HG03558 (cell line): ENCODE measurements at regions not wholly inside any gene's neighbourhood (a gene's known extent, or its start where the extent isn't known, plus 50 kb on each side); places are given as distances from the start of the nearest gene placed in this dataset.

Source experiments
- ATAC-seq: cut with Tn5 transposase; IDR thresholded peaks from one replicate; pipeline ENCODE4 v1.9.1; 2021; ENCODE audit warnings: moderate number of reproducible peaks; ENCODE audit not compliant: unreplicated experiment; ENCODE audit errors: extremely low read depth

DNA sequence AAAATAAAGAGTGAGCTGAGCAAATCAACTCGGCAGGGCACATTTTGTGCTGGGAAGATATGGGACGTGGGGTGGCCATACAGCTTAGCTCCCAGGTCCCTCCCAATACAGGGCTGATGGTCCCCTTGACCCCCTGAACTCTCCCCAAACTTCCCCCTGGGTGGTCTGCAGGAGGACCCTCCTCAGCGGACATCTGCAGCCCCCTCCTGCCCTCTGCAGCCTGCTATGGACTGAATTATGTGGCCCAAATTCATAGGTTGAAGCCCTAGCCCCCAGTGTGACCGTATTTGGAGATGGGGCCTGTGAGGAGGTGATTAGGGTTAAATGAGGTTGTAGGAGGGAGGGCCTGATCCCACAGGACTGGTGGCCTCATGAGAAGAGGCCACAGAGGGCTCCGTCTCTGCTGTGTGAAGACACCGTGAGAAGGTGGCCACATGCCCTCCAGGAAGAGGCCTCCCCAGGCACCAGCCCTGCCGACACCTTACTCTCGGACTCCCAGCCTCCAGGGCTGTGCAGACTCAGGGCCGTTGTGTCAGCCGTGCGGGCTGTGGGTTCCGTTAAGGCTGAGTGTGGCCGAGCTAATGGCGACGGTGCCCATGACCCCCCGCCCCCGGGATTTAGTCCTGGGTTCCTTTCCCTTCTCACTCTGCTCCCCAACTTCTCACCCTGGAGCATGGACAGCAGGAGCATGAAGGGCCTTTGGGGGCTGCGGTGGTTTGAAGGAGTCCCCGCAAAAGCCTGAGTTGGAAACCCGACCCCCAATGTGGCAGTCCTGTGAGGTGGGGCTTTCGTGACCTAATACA lies 1042.8 kb downstream of the BRD1 start:
- no peak for ATAC-seq

DNA sequence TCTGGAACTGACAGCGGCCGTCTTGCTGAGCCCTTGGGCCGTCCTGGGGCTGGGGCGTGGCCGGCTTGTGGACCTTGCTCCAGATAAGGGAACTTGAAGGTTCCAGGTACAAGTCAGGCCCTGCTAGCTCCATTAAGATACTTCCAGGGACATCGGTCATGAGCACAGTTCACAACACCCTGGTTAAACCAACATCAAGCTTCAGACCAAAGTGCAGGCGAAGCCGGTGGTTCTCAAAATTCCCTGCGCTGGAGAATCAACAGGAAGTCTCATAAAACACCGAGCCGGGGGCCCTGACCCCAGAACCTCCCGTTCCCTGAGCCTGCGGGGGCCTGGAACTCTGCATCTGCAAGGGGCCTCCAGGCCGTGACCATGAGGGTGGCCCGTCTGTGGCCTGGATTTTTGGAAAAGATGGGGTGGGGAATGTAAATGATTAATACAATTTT lies 1043.8 kb downstream of the BRD1 start:
- no peak for ATAC-seq

DNA sequence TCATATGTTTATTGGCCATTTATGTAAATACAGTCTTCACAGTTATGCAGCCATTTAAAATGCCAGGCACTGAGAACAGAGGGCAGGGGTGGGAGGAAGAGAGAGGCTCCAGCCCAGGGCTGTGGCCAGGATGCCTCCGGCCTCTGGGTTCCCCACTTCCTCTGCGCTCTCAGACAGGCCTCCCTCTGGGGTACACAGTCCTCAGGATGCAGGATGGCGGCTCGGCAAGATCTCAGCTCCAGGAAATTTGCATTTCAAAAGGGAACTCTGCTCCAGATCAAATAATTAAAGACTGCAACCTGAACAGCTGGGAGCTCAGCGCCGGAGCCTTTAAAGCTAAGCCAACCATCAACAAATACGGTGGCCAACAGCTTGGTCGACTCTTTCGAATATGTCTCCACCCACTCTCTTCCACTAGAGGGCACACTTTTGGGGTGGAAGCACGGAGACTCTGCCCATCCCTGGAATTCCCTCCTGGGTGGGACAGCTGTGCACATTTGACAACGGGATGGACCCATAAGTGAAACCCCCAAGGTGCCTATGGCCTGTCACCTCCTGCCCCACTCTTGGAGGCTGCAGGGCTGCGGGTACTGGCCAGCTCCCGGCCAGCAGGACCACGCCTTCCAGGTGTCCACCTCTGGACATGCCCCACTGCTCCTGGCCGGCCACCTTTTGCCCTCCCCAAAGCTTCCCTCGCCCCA lies 1044.7 kb downstream of the BRD1 start:
- ATAC-seq: no peak

DNA sequence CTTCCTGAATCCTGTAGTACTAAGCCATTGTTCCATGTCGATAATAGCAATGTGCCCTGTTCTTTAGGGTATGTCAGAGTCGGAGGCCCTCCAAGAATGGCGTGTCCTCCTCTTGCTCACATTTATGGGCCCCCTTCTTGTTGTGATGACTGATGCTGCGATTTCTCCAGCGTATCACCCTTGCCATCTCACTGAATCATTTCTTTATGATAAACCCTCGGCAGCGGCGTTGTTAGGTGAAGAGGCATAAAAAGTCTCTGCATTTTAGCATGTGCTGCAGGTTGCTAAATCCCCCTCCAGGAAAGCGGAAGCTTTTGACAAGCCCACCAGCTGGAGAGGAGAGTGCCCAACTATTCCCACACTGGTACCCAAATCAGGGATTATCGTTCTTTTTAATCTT lies 1045.3 kb downstream of the BRD1 start:
- ATAC-seq: no peak

DNA sequence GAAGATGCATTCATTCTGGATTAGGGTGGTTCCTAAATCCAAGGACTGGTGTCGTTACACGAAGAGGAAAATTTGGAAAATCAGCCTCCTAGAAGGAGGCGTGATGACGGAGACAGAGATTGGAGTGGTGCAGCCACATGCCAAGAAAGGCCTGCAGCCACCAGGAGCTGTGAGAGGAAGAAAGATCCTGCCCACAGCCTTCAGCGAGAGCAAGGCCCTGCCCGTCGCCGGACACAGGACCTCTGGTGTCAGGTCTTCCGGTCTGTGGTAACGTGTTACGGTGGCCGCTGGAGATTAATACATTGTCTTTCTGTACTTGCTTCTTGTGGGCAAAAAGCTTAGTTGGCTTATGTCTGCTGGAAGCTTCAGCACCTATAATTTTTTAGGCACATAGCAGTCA lies 1045.8 kb downstream of the BRD1 start:
- ATAC-seq: no peak

DNA sequence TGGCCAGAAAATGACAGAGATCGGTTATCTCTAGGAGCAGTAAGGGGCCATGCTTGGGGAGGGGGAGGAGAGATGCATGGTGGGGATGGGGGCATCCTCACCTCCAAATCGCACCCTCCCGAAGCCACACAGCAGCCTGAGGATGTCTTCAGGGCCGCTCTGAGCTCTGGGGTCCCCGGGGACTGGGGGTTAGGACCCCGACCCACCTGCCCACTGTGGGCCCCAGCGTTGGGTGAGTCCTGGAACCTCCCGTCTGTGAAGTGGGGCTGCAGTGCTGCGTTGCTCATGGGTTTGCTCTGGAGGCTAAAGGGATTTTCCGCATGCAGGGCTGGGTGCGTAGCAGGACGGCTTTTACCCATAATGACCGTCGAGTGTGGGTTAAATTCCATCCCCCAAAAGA lies 1046.3 kb downstream of the BRD1 start:
- ATAC-seq: no peak

DNA sequence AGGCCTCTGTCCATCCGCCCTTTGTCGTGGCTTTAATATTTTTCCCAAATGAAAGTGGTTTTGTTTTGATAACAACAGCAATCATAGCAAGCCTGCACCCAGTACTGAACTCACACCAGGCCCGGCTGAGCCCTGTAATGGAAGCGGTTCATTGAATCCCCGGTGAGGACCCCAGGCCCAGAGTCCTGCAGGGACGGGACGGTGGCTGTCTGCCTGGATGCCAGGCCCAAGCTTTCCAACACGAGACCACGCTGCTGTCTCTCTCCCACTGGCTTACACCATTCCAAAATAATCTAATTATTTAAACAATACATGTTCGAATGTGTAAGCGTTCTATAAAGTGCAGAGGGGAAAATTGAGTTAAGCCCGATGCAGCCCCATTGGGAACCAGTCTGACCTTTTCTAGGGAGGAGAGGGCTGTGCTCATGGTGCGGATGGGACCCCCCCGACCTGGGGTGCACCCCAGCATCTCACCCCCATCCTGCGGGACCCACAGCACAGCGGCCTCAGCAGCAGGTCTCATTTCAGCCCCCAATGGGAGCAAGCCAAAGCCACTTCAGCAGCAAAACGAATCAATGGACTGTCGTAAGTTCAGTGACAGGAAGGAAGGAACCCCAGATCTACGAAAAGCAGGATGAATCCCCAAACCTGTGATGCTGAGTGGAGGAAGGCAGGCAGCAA lies 1046.9 kb downstream of the BRD1 start:
- ATAC-seq: no peak

DNA sequence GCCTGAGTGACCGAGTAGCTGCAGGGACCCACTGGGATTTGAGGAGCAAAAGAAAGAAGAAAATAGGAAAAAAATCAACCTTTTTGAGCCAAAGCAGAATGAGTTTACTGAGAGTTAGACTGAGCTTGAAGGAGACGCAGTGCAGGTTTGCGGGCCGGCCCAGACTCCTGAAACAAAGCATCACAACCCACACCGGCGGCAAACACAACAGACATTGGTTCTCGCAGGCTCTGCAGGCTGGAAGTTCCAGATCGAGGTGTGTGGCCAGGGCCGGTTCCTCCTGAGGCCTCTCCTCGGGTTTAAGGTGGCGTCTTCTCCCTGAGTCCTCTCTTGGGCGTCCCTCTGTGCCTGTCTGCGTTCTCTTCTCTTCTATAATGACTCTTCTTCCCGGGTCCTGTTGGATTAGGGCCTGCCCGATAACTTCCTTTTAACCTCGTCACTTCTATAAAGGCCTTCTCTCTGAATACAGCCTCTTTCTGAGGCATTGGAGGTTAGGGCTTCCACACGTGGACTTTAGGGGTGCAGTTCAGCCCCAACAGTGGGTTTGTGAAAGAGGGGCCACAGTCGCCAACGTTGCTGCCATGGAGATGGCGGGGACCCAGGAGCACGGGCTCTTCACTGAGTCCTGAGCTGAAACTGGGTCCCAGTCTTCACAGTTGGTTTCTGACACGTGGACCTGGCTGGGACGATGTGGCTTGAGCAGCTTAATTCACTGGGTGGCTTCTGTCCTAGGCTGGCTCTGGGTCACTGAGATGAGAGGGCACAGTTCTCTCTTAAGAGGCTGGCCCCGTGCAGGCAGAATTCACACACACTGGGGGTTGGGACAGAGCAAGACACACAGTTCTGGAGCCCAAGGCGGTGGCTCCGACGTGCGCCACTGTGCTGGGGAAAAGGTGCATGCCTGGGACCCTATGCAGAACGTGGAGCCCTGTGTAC lies 1047.7 kb downstream of the BRD1 start:
- no peak for ATAC-seq

DNA sequence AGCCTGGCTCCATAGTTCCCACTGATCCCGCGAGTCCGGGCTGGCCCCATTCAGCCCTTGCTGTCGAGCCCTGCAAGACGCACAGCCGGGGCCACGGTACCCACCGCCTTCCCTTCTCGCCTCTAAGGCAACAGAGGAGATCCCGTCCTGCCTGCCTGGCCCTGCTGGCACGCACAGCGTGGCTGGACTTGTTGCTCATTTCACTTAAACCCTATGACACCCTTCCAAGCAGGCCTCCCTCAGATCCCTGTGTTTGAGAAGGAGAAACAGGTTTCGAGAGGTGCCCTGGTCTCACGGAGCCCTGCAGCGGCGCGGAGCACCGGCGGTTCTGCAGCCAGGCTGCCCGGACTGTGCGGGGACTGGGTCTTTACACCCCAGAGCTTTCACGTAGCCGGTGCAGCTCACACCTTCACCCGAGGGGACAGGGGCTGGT lies 1048.4 kb downstream of the BRD1 start:
- no peak for ATAC-seq

DNA sequence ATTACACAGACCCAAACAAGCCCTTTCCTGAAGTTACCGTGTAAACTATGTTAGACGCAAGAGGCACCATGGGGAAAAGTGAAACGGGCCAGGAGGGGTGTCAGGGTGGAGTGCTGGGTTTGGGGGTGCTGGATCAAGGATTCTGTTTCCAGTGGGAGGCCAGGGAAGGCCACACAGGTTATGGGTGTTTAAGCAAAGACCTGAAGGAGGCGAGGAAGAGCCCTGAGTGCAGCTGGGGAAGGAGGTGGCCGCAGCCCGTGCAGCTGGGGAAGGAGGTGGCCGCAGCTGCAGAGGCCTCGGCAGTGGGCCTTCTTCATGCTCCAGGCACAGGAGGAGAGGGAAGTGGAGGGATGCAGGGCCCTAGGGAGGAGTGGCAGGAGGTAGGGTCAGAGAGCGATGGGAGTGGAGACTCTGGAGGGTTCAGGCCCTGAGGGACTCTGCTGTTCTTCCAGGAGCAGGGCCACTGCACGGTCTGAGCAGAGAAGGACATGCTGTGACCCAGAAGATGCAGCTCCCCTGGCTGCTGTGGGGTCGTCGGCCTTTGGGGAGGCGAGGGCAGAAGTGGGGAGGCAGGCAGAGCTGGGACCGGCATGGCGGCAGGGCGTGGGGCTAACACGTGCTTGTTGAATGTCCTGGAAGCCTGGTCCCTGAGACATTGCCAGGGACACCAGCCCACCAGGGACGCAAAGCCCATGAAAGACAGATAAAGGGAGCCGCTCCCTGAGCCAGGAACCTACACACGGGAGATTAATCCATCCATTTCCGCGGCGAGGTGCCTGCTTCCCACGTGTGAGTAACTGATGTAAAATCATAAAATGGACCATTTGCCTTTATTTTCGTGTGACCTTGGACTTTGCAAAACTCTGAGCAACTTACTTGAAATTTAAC lies 1049.1 kb downstream of the BRD1 start:
- no peak for ATAC-seq

DNA sequence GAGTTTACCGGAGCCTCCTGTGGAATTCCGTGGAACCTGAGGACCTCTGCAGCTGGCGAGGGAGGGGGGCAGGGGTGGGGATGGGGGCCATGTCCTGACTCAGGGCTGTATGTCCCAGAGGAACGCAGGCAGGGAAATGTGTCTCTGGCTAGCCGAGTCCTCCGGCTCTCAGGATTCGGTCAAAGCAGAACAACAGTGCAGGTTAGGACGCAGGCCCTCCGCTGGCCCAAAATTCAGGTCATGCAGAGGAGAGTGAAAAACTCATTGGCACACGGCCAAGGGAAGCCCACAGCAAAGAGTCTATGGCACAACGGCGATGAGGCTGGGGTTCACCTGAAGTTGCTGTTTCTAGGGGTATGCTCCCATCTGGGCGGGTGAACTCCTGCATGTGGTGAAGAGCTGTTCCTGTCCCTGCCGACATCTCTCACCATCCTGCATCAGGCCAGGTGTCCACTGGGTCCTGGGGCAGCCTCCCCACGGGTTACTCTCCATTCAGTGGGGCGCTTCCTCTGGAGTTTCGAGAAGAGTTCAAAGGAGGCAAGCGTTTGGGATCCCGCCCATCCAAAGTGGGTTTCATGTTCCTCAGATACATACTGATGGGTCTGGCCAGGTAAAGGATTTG lies 1055.3 kb downstream of the BRD1 start:
- ATAC-seq: no peak

DNA sequence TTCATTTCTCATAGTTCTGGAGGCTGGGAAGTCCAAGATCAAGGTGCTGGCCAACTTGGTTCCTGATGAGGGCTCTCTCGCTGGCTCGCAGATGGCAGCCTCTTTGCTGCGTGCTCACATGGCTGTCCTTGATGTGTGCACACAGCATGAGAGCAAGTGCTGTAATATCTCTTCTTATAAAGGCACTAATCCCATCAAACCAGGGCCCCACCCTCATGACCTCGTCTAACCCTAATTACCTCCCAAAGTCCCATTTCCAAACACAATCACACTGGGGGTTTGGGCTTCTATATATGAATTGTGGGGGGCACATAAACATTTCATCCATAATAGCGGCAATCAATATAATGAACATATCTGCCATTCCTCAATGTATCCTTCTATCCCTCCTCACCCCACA lies 1062.1 kb downstream of the BRD1 start:
- ATAC-seq: no peak

DNA sequence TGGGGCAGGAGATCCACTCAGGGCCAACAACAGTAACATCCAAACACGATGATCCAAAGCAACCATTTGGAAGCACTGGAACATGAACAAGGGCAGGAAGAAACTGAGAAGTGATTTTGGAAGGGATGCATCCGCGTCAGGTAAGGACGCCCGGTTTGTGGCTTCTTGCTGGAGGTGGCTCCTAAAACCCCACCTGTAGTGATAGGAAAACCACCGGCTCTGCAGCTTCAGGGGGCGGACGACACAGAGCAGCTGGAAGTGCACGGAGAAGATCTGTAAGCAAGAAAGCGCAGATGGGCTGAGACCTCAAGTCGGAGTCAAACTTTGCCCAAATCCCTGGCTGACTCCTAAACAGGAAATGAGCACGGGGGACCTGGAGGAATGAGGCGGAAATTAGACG lies 1066.1 kb downstream of the BRD1 start:
- no peak for ATAC-seq

DNA sequence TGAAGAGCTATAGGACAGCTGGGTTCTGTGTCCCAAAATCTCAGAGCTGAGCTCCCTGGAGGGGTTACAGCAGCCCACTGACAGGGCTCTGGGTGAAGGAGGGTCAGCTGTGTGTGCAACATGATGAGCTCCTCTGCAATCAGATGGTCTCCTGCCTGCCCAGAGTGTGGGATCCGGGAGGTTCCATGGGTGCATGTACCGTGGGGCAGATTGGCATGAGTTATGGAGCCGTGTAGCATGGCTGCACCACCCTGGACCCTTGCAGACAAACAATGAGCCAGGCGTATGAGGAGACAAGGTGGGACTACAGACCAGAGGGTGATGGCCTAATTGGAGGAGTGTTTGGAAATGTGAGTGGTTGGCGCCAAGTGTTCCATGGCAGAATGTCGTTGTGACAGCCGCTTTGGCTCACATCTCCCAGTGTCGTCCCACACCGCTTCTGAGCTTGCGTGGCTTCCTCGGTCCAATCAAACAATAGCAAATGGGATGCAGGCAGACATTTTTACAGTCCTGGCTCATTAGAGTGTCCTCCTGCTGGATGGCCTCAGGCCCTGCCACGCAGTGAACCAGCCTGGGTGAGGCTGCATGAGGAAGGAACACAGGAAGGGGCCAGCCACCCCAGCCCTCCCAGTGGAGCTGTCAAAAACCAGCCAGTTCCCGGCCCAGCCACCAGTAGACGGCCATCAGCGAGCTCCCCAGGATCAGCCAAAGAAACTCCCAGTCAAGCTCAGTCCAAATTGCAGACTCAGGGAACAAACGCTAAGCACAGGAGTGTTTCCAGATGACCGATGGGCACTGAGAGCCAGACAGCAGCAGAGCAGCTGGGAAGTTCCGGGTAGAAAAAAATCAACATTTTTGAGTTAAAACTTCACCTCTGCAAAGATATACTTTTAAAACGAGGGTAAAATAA lies 1066.9 kb downstream of the BRD1 start:
- ATAC-seq: no peak

DNA sequence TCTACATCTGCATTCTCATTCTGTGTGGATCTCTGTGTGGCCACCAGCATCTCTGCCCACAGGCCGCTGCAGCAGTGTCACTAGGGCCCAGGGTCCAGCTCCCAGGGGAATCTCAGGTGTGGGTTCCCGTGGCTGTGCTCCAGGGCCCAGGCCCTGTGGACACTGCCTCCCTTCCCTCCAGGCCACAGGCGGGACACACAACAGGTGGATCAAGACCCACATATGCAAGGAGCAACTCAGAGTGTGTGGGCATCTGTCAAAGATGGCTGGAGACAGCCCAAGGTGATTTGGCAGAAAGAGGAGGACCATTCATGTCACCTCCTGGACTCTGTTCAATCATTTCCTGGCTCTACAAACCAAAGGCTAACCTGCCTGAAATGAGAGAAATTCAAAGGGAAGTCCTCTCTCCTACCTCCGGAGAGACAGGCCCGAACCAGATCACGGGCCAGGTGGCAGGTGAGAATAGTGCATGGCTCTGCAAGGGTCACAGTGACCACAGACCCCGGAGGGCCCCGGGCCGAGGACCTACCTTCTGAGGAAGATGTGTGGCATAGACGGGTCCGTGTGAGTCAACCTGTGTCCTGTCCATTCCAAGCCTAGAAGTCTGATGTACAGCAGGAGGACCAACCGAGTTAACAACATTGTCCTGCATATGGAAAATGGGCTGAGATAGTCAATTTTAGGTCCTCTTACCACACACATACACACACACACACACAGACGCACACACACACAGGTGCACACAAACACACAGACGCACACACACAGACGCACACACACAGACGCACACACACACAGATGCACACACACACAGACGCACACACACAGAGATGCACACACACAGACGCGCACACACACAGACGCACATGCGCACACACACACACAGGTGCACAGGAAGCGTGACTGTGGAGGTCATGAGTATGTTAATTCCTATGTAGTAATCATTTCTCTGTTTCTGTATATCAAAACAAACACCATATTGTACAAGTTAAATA lies 1068.5 kb downstream of the BRD1 start:
- no peak for ATAC-seq

DNA sequence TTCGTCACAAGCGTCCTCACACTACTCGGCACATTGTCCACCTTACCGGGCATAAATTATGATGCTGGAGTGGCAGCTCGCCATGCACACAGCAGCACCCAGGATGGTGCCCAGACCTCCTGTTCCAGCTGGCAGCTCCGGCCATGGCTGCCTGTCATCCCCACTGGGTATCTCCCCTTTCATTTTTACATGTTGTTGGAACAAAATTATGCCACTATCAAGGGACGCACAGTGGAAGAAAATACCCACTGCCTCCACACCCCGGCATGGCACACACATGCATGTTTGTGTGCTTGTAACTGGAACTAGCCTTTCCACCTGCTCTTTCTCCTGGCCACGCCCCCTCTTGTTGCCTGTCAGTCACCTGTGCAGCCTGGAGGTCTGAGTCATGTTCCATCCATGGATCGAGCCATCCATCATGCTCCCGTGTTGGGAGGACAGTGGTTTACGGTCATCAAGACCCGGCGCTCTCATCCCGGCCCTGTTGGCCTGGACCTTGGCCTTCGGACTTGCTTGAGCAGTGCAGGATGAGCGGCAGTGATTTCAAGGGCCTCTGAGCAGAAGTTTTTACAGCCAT lies 1069.6 kb downstream of the BRD1 start:
- no peak for ATAC-seq
